ENCODE measurements at regions not wholly inside any gene's neighbourhood (a gene's known extent, or its start where the extent isn't known, plus 50 kb on each side); places are given as distances from the start of the nearest gene placed in this dataset.

- Histone ChIP-seq H4K20me1 (ENCODE audit: insufficient read depth, low read length) (no peaks in the 10 kb centered on the region), H3K4me3 (ENCODE audit: low read length) (no peak overlapping the region), H3K9ac (ENCODE audit: low read length) (no peak overlapping the region), H3K27ac (ENCODE audit: low read length) (no peak overlapping the region), H3K4me1 (ENCODE audit: low read length) (no peaks in the 10 kb centered on the region), H2AFZ (ENCODE audit: low read depth, low read length) (no peak overlapping the region), H3K36me3 (replicated peaks; ENCODE audit: low read depth, low read length) (no peaks in the 10 kb centered on the region), H3K4me2 (ENCODE audit: low read length) (no peak overlapping the region), H3K27me3 (ENCODE audit: low read depth, low read length) (peaks cover 9% of the 10 kb centered on the region; the same call in 1 of the 2 replicates), H3K79me2 (ENCODE audit: low read length) (no peaks in the 10 kb centered on the region), H3K9me3 (ENCODE audit: insufficient read depth, low read length) (no peaks in the 10 kb centered on the region)
- TF ChIP-seq EZH2phosphoT487 (IDR thresholded peaks at IDR 0.05; ENCODE audit: low read depth) (no peak), CTCF (IDR thresholded peaks at IDR 0.05; ENCODE audit: low read depth, low read length) (no peak)
Measured at GRCh38 chr1:157411064-157411463, 141.3 kb downstream of the FCRL5 start.

DNA sequence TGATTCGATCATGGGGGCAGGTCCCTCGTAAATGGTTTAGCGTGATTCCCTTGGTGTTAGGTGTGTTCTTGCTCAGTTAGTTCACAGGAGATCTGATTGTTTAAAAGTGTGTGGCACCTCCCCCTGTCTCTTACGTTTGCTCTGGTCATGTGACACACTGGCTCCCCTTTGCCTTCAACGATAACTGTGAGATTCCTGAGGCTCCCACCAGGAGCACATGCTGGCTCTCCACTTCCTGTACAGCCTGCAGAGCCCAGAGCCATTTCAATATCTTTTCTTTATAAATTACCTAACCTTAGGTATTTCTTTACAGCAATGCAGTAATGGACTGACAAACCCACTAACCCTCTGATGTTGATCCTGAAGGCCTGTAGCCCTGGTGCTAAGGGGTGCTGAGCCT, 141.9 kb downstream of the FCRL5 start:
- H3K27me3 ChIP-seq (ENCODE audit: low read depth, low read length) = peaks cover 9% of the 10 kb centered on the region; the same call in 1 of the 2 replicates
- TF ChIP-seq CTCF (IDR thresholded peaks at IDR 0.05; ENCODE audit: low read depth, low read length) (no peak), EZH2phosphoT487 (IDR thresholded peaks at IDR 0.05; ENCODE audit: low read depth) (no peak)
- no peak overlapping the region for H3K4me3 ChIP-seq (ENCODE audit: low read length)
- no peaks in the 10 kb centered on the region for H3K79me2 ChIP-seq (ENCODE audit: low read length)
- H3K27ac ChIP-seq (ENCODE audit: low read length) = no peak overlapping the region
- H4K20me1 ChIP-seq (ENCODE audit: insufficient read depth, low read length) = no peaks in the 10 kb centered on the region
- no peak overlapping the region for H3K4me2 ChIP-seq (ENCODE audit: low read length)
- H3K9me3 ChIP-seq (ENCODE audit: insufficient read depth, low read length) = no peaks in the 10 kb centered on the region
- no peak overlapping the region for H2AFZ ChIP-seq (ENCODE audit: low read depth, low read length)
- H3K9ac ChIP-seq (ENCODE audit: low read length) = no peak overlapping the region
- no peaks in the 10 kb centered on the region for H3K36me3 ChIP-seq (replicated peaks; ENCODE audit: low read depth, low read length)
- no peaks in the 10 kb centered on the region for H3K4me1 ChIP-seq (ENCODE audit: low read length)

DNA sequence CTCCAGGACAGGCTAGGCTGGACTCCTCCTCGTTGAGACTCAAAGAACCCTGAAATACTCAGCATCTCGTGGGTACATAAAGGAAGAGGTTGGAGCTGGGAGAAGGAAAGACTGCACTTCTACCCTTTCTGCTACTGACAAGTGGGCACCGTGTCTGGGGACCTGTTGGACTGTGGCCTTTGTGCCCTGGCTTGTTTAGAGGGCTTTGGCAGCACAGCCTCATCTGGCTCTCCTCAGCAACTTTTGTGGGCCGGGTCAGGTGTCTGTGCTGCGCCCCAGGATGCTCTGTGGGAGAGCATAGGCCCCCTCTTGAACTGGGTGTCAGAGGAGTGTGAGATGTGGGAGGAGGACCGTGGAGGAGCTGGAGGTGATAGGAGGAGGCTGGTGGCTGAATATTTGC, 142.4 kb downstream of the FCRL5 start:
- H3K4me2 ChIP-seq (ENCODE audit: low read length) = no peak overlapping the region
- no peak overlapping the region for H3K27ac ChIP-seq (ENCODE audit: low read length)
- H3K36me3 ChIP-seq (replicated peaks; ENCODE audit: low read depth, low read length) = no peaks in the 10 kb centered on the region
- no peaks in the 10 kb centered on the region for H4K20me1 ChIP-seq (ENCODE audit: insufficient read depth, low read length)
- H3K4me3 ChIP-seq (ENCODE audit: low read length) = no peak overlapping the region
- H3K9ac ChIP-seq (ENCODE audit: low read length) = no peak overlapping the region
- H3K79me2 ChIP-seq (ENCODE audit: low read length) = no peaks in the 10 kb centered on the region
- H2AFZ ChIP-seq (ENCODE audit: low read depth, low read length) = no peak overlapping the region
- no peaks in the 10 kb centered on the region for H3K9me3 ChIP-seq (ENCODE audit: insufficient read depth, low read length)
- H3K27me3 ChIP-seq (ENCODE audit: low read depth, low read length) = peaks cover 6% of the 10 kb centered on the region; the same call in 1 of the 2 replicates
- TF ChIP-seq EZH2phosphoT487 (IDR thresholded peaks at IDR 0.05; ENCODE audit: low read depth) (no peak), CTCF (IDR thresholded peaks at IDR 0.05; ENCODE audit: low read depth, low read length) (no peak)
- H3K4me1 ChIP-seq (ENCODE audit: low read length) = no peaks in the 10 kb centered on the region

GRCh38 chr1:157407917-157408525, 144.3 kb downstream of the FCRL5 start:
- Histone ChIP-seq H3K27me3 (ENCODE audit: low read depth, low read length) (peaks cover 6% of the 10 kb centered on the region; the same call in 1 of the 2 replicates), H3K27ac (ENCODE audit: low read length) (no peak overlapping the region), H3K79me2 (ENCODE audit: low read length) (no peaks in the 10 kb centered on the region), H3K4me2 (ENCODE audit: low read length) (no peak overlapping the region), H3K4me3 (ENCODE audit: low read length) (no peak overlapping the region), H3K9me3 (ENCODE audit: insufficient read depth, low read length) (no peaks in the 10 kb centered on the region), H4K20me1 (ENCODE audit: insufficient read depth, low read length) (no peaks in the 10 kb centered on the region), H3K4me1 (ENCODE audit: low read length) (peaks cover 18% of the 10 kb centered on the region), H3K9ac (ENCODE audit: low read length) (no peak overlapping the region), H3K36me3 (replicated peaks; ENCODE audit: low read depth, low read length) (no peaks in the 10 kb centered on the region), H2AFZ (ENCODE audit: low read depth, low read length) (no peak overlapping the region)
- TF ChIP-seq EZH2phosphoT487 (IDR thresholded peaks at IDR 0.05; ENCODE audit: low read depth) (no peak), CTCF (IDR thresholded peaks at IDR 0.05; ENCODE audit: low read depth, low read length) (no peak)

All from OCI-LY3 (cell line).